Activated T-cell treated with anti-CD3 and anti-CD28 coated beads, Interleukin-2, amount 50 U/mL, for 72 hours (primary cell): ENCODE measurements at regions not wholly inside any gene's neighbourhood (a gene's known extent, or its start where the extent isn't known, plus 50 kb on each side); places are given as distances from the start of the nearest gene placed in this dataset.

Experiments
- ATAC-seq, 2 donors: fragments of 150-1000 bp; cut with Tn5 transposase; replicated peaks in 1 of 2; 2 replicates each; pipeline ENCODE4 v1.10.0; 2021; ENCODE audit warnings: moderate library complexity in 2 of 2, mild to moderate bottlenecking in 1 of 2
- DNase-seq, 2 donors: peaks; one replicate each; pipeline ENCODE4 v3.0.0; 2021 to 2022; ENCODE audit warnings: mixed read lengths in 1 of 2
- H3K27ac Mint-ChIP-seq: one replicate; pipeline ENCODE4 v1.8.0; 2022; ENCODE audit warnings: mild to moderate bottlenecking, moderate library complexity, mixed read lengths
- H3K27me3 Mint-ChIP-seq: one replicate; pipeline ENCODE4 v1.8.0; 2022; ENCODE audit warnings: low read depth, mixed read lengths
- H3K36me3 Mint-ChIP-seq, 2 donors: one replicate each; pipeline ENCODE4 v1.8.0; 2022; ENCODE audit warnings: mixed read lengths in 2 of 2, mild to moderate bottlenecking in 1 of 2; ENCODE audit not compliant: insufficient read depth in 2 of 2
- H3K4me1 Mint-ChIP-seq: one replicate; pipeline ENCODE4 v1.8.0; 2022; ENCODE audit warnings: low read depth, mixed read lengths
- H3K4me3 Mint-ChIP-seq, 2 donors: one replicate each; pipeline ENCODE4 v1.8.0; 2022; ENCODE audit warnings: mild to moderate bottlenecking in 2 of 2, mixed read lengths in 2 of 2, moderate library complexity in 2 of 2
- H3K9me3 Mint-ChIP-seq, 2 donors: one replicate each; pipeline ENCODE4 v1.8.0; 2022; ENCODE audit warnings: mixed read lengths in 2 of 2

DNA sequence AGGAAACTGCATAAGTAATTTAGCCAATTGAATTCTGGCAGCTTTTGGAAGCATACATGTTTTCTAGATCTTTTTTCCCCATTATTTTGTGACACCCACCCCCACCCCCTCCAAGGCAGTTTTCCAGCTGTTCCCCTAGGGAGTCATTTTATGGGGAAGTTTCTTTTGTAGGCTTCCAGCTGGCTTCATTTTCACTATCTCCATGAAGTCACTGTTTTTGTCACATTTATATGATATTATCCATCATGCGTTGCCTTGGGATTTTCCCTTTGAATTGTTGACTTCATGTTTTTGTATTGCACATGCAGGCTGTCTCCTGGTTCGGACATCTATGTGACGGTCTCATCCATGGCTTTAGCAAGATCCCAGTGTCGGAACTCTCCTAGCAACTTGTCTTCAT lies 233.6 kb upstream of the RGS6 start:
- H3K4me1 Mint-ChIP-seq: peaks cover 12% of the 10 kb centered on the region
- no peak for ATAC-seq
- H3K27me3 Mint-ChIP-seq: no peaks in the 10 kb centered on the region
- H3K4me3 Mint-ChIP-seq: no peak overlapping the region
- H3K27ac Mint-ChIP-seq: no peak overlapping the region
- peaks cover 0 to 4% of the 10 kb centered on the region in 2 donors for H3K9me3 Mint-ChIP-seq
- H3K36me3 Mint-ChIP-seq: peaks cover 4 to 15% of the 10 kb centered on the region in 2 donors
- no peak for DNase-seq

GRCh38 chr14:71701990-71702389 lies 230.2 kb upstream of the RGS6 start:
- H3K36me3 Mint-ChIP-seq: peaks cover 4 to 14% of the 10 kb centered on the region in 2 donors
- no peak overlapping the region for H3K27ac Mint-ChIP-seq
- peaks cover 5% of the 10 kb centered on the region for H3K4me1 Mint-ChIP-seq
- ATAC-seq (no peak), DNase-seq (no peak)
- no peak overlapping the region for H3K4me3 Mint-ChIP-seq
- no peaks in the 10 kb centered on the region for H3K9me3 Mint-ChIP-seq
- H3K27me3 Mint-ChIP-seq: no peaks in the 10 kb centered on the region

- H3K27ac Mint-ChIP-seq: no peak overlapping the region
- H3K27me3 Mint-ChIP-seq: no peaks in the 10 kb centered on the region
- no peaks in the 10 kb centered on the region for H3K9me3 Mint-ChIP-seq
- DNase-seq (no peak), ATAC-seq (no peak)
- H3K36me3 Mint-ChIP-seq: peaks cover 4 to 17% of the 10 kb centered on the region in 2 donors
- no peak overlapping the region for H3K4me3 Mint-ChIP-seq
- peaks cover 5% of the 10 kb centered on the region for H3K4me1 Mint-ChIP-seq
Observed at GRCh38 chr14:71702786-71703185, 229.4 kb upstream of the RGS6 start.

DNA sequence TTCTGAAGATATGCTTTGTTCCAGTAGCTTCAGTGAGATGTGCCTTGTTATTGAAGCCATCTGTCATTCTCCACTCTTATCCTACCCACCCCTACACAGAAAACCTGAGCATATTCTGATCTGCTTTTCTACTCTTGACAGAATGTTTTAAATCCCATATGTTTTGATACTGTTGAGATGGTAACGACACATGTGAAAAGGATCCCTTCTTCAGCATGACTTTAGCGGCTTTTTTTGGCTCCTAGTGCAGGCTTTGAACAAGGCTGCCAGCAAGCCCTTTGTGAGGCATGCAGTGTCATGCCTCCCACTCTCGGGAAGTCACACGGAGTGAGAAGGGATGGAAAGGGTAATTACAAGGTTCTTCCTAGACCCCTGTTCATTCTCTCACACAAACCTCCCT lies 228.8 kb upstream of the RGS6 start:
- DNase-seq (no peak), ATAC-seq (no peak)
- Mint-ChIP-seq H3K36me3 (peaks cover 4 to 17% of the 10 kb centered on the region in 2 donors), H3K4me3 (no peak overlapping the region), H3K4me1 (peaks cover 5% of the 10 kb centered on the region), H3K9me3 (no peaks in the 10 kb centered on the region), H3K27ac (no peak overlapping the region), H3K27me3 (no peaks in the 10 kb centered on the region)

GRCh38 chr14:71704210-71704609 lies 228.0 kb upstream of the RGS6 start:
- peaks cover 4 to 13% of the 10 kb centered on the region in 2 donors for H3K36me3 Mint-ChIP-seq

DNA sequence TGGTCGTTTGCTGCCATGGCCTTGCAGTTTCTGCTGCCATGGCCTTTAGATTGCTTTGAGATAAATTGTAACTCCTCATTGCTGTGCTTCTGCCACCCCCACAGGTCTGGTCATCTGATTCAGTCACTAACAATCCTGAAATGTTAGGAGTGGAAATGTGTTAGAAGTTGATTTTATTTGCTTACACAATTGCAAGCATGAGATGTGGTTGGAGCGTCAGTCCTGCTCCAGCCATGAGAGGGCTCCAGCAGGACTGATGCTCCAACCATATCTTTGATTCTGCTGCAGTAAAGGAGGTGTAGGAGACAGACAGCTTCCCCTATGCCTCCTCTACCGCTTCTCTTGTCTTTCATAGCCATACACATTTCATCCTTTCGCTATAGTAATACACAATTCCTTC lies 226.8 kb upstream of the RGS6 start:
- peaks cover 4 to 11% of the 10 kb centered on the region in 2 donors for H3K36me3 Mint-ChIP-seq

More at GRCh38 chr14:71704210-71704609, 228.0 kb upstream of the RGS6 start:
- ATAC-seq: no peak
- H3K4me3 Mint-ChIP-seq: no peak overlapping the region
- no peak for DNase-seq
- H3K9me3 Mint-ChIP-seq: no peaks in the 10 kb centered on the region
- peaks cover 5% of the 10 kb centered on the region for H3K4me1 Mint-ChIP-seq
- no peaks in the 10 kb centered on the region for H3K27me3 Mint-ChIP-seq
- no peak overlapping the region for H3K27ac Mint-ChIP-seq

DNA sequence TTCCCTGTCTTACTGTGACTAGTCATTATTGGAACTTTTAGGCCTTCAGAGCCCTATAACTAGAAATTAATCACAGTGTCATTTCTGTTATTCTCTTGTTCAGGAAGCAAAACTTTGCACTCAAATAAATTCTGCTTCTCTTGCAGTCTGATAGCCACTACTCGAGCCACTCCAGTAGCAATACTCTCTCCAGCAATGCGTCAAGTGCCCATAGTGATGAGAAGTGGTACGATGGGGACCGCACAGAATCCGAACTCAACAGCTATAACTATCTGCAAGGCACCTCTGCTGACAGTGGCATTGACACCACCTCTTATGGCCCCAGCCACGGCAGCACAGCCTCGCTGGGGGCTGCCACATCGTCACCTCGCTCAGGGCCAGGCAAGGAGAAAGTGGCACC lies 223.2 kb upstream of the RGS6 start:
- Mint-ChIP-seq H3K4me3 (no peak overlapping the region), H3K9me3 (no peaks in the 10 kb centered on the region), H3K27me3 (no peaks in the 10 kb centered on the region), H3K27ac (no peak overlapping the region), H3K36me3 (peaks cover 2 to 8% of the 10 kb centered on the region in 2 donors), H3K4me1 (peaks cover 28% of the 10 kb centered on the region)
- no peak for ATAC-seq
- no peak for DNase-seq

More for the DNA sequence above, 226.8 kb upstream of the RGS6 start:
- no peak overlapping the region for H3K27ac Mint-ChIP-seq
- no peaks in the 10 kb centered on the region for H3K27me3 Mint-ChIP-seq
- no peak overlapping the region for H3K4me3 Mint-ChIP-seq
- H3K9me3 Mint-ChIP-seq: no peaks in the 10 kb centered on the region
- no peak for DNase-seq
- ATAC-seq: no peak
- peaks cover 5% of the 10 kb centered on the region for H3K4me1 Mint-ChIP-seq

- Mint-ChIP-seq H3K27me3 (no peaks in the 10 kb centered on the region), H3K4me1 (peaks cover 28% of the 10 kb centered on the region), H3K9me3 (no peaks in the 10 kb centered on the region), H3K36me3 (peaks cover 2 to 8% of the 10 kb centered on the region in 2 donors), H3K4me3 (no peak overlapping the region), H3K27ac (no peak overlapping the region)
- ATAC-seq (no peak), DNase-seq (no peak)
Observed at GRCh38 chr14:71709987-71710386, 222.2 kb upstream of the RGS6 start.

DNA sequence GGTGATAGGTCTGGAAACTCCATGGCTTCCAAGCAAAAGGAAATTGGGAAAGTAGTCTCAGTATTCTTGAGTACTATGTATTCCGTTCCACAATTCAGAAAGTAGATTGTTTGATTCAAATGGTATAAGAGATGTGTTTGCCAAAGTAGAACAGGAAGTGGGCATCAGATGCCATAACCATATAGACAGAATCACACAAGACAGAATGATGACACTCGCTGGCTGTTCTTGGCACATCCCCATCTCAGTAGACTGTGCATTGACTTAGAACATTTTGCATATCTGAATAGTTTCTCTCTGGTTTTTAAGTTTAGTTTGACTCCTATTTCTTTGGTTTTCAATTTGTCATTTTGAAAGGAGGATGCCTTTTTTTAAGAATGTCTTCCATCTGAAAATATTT lies 221.1 kb upstream of the RGS6 start:
- Mint-ChIP-seq H3K36me3 (peaks cover 2 to 8% of the 10 kb centered on the region in 2 donors), H3K27me3 (no peaks in the 10 kb centered on the region), H3K27ac (peak overlapping the region; percentile 85), H3K4me3 (peak overlapping the region; percentile 60 to 78), H3K9me3 (no peaks in the 10 kb centered on the region), H3K4me1 (peaks cover 28% of the 10 kb centered on the region)
- DNase-seq (peak; percentile 5 to 9), ATAC-seq (peak; percentile 83 to 86)

- ATAC-seq: peak; percentile 83
- H3K36me3 Mint-ChIP-seq: peaks cover 2 to 6% of the 10 kb centered on the region in 2 donors
- H3K9me3 Mint-ChIP-seq: no peaks in the 10 kb centered on the region
- H3K27ac Mint-ChIP-seq: peak overlapping the region; percentile 85
- peaks cover 28% of the 10 kb centered on the region for H3K4me1 Mint-ChIP-seq
- peak overlapping the region; percentile 60 to 78 for H3K4me3 Mint-ChIP-seq
- no peaks in the 10 kb centered on the region for H3K27me3 Mint-ChIP-seq
- DNase-seq: peak in 1 of 2 donors; percentile 4
Observed at GRCh38 chr14:71711619-71712018, 220.6 kb upstream of the RGS6 start.

- H3K4me1 Mint-ChIP-seq: peaks cover 28% of the 10 kb centered on the region
- peak overlapping the region; percentile 18 for H3K27ac Mint-ChIP-seq
- no peak overlapping the region for H3K4me3 Mint-ChIP-seq
- peaks cover 0 to 5% of the 10 kb centered on the region in 2 donors for H3K36me3 Mint-ChIP-seq
- no peak for DNase-seq
- no peaks in the 10 kb centered on the region for H3K27me3 Mint-ChIP-seq
- no peaks in the 10 kb centered on the region for H3K9me3 Mint-ChIP-seq
- ATAC-seq: no peak
Observed at GRCh38 chr14:71712478-71712877, 219.8 kb upstream of the RGS6 start.

- H3K9me3 Mint-ChIP-seq: no peaks in the 10 kb centered on the region
- ATAC-seq: no peak
- H3K4me3 Mint-ChIP-seq: no peak overlapping the region
- H3K36me3 Mint-ChIP-seq: peaks cover 0 to 3% of the 10 kb centered on the region in 2 donors
- H3K4me1 Mint-ChIP-seq: peaks cover 28% of the 10 kb centered on the region
- no peaks in the 10 kb centered on the region for H3K27me3 Mint-ChIP-seq
- H3K27ac Mint-ChIP-seq: peak overlapping the region; percentile 40
- no peak for DNase-seq
Observed at GRCh38 chr14:71713016-71713415, 219.2 kb upstream of the RGS6 start.

DNA sequence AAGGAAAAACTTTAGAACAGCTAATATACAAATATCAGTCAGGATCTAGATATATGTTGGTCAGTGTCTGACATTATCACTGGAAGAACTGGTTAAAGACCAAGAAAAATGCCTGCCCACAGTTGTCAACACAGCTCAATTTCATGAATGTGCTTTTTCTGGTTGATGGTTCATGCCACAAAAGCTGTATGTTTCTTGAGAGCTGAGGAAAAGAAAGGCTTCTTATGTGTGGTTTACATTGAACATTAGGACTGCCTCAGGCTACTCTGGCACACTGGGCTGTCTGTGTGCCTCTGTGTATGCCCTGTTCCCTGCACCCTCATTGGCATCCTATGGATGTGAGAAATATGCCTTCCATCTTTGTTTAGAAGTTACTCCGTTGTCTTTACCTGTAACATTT lies 218.8 kb upstream of the RGS6 start:
- H3K4me1 Mint-ChIP-seq: peaks cover 28% of the 10 kb centered on the region
- peak overlapping the region; percentile 40 for H3K27ac Mint-ChIP-seq
- H3K4me3 Mint-ChIP-seq: no peak overlapping the region
- no peaks in the 10 kb centered on the region for H3K27me3 Mint-ChIP-seq
- ATAC-seq: no peak
- peaks cover 0 to 3% of the 10 kb centered on the region in 2 donors for H3K36me3 Mint-ChIP-seq
- DNase-seq: no peak
- H3K9me3 Mint-ChIP-seq: no peaks in the 10 kb centered on the region

DNA sequence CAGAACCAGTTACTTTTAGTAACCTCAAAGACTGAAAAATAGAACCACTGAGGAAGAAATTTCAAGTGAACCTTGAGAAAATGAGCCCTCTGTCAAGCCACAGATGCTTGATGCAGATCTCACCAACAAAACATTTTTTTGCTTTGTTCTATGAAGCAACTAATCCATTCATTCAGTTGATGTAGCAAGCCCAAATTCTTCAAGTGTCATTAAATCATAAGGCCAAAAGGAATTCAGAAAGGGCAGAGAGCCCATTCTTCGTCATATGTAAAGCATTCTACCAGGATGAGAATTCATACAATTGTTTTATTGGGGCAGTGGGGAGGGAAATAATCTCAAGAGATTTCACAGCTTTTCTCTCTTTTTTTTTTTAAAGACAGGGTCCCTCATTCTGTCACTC lies 218.0 kb upstream of the RGS6 start:
- Mint-ChIP-seq H3K27me3 (no peaks in the 10 kb centered on the region), H3K36me3 (peaks cover 0 to 3% of the 10 kb centered on the region in 2 donors), H3K4me3 (no peak overlapping the region), H3K4me1 (peaks cover 28% of the 10 kb centered on the region), H3K27ac (no peak overlapping the region), H3K9me3 (no peaks in the 10 kb centered on the region)
- DNase-seq: no peak
- no peak for ATAC-seq
